ENCODE measurements at regions not wholly inside any gene's neighbourhood (a gene's known extent, or its start where the extent isn't known, plus 50 kb on each side); places are given as distances from the start of the nearest gene placed in this dataset.

- no peak for TF ChIP-seq AKNA (CRISPR knock-in tag; IDR thresholded peaks at IDR 0.05; ENCODE audit: borderline replicate concordance)
- TF ChIP-seq ZNF605 (CRISPR knock-in tag; IDR thresholded peaks at IDR 0.05), result no peak
- peak; percentile 77 for TF ChIP-seq NR2F2 (IDR thresholded peaks at IDR 0.05; ENCODE audit: borderline replicate concordance, low read depth)
- TF ChIP-seq ZNF775 (CRISPR knock-in tag; IDR thresholded peaks at IDR 0.05; ENCODE audit: borderline replicate concordance), result no peak
- no peak for TF ChIP-seq SNAI1 (CRISPR knock-in tag; IDR thresholded peaks at IDR 0.05; ENCODE audit: borderline replicate concordance)
- no peak for TF ChIP-seq NFE2L1 (CRISPR knock-in tag; IDR thresholded peaks at IDR 0.05; ENCODE audit: borderline replicate concordance)
- TF ChIP-seq ZNF484 (CRISPR knock-in tag; IDR thresholded peaks at IDR 0.05; ENCODE audit: borderline replicate concordance, low read depth), result no peak
- TF ChIP-seq ZNF441 (CRISPR knock-in tag; IDR thresholded peaks at IDR 0.05; ENCODE audit: borderline replicate concordance), result no peak
- TF ChIP-seq PHB2 (IDR thresholded peaks at IDR 0.05; ENCODE audit: partially characterized antibody), result no peak
- TF ChIP-seq JARID2 (CRISPR knock-in tag; IDR thresholded peaks at IDR 0.05; ENCODE audit: insufficient replicate concordance), result no peak
- TF ChIP-seq ZBTB43 (CRISPR knock-in tag; conservative IDR thresholded peaks at IDR 0.05), result peak; percentile 90
- TF ChIP-seq NR2F6 (IDR thresholded peaks at IDR 0.05), result peak; percentile 84
- TF ChIP-seq NR2F6 (CRISPR knock-in tag; IDR thresholded peaks at IDR 0.05), result peak; percentile 81
- TF ChIP-seq SIN3B (IDR thresholded peaks at IDR 0.05; ENCODE audit: low read length), result no peak
- TF ChIP-seq ZNF281 (CRISPR knock-in tag; IDR thresholded peaks at IDR 0.05; ENCODE audit: borderline replicate concordance), result no peak
- TF ChIP-seq ATF6 (CRISPR knock-in tag; conservative IDR thresholded peaks at IDR 0.05), result 0 out of 2 replicates have a peak, but pooled peaks have one; percentile 16
- TF ChIP-seq GTF2F1 (IDR thresholded peaks at IDR 0.05; ENCODE audit: low read length), result no peak
- TF ChIP-seq ZNF160 (CRISPR knock-in tag; IDR thresholded peaks at IDR 0.05), result no peak
Measured at GRCh38 chr5:124599028-124599973, 147.1 kb downstream of the ZNF608 start (continued).
